ENCODE measurements at regions not wholly inside any gene's neighbourhood (a gene's known extent, or its start where the extent isn't known, plus 50 kb on each side); places are given as distances from the start of the nearest gene placed in this dataset.

GRCh38 chr5:15203376-15203775 is 296.6 kb upstream of the FBXL7 start:
- H3K79me2 ChIP-seq (ENCODE audit: control insufficient read depth, insufficient read depth, low read length): no peaks in the 10 kb centered on the region
- H3K4me1 ChIP-seq (replicated peaks in 1 of 2; ENCODE audit: control insufficient read depth in 2 of 2, insufficient read depth in 2 of 2, low read length in 2 of 2): no peaks in the 10 kb centered on the region
- no peak overlapping the region for H2AFZ ChIP-seq (ENCODE audit: low read depth, low read length)
- no peaks in the 10 kb centered on the region for H3K9me1 ChIP-seq (ENCODE audit: control insufficient read depth, insufficient read depth, low read length)
- H3K9me3 ChIP-seq (replicated peaks; ENCODE audit: control insufficient read depth, insufficient read depth, low read depth, low read length): no peaks in the 10 kb centered on the region; the same call in 1 of the 2 replicates
- CTCF ChIA-PET (ENCODE audit: low intra/inter-chr PET ratio): no interaction called here
- H4K20me1 ChIP-seq (replicated peaks; ENCODE audit: control insufficient read depth, insufficient read depth, low read length): no peaks in the 10 kb centered on the region
- POLR2A ChIA-PET: no interaction called here
- H3K27ac ChIP-seq (ENCODE audit: extremely low read depth, low read depth, low read length): no peak overlapping the region
- no peak overlapping the region for H3K9ac ChIP-seq (ENCODE audit: insufficient read depth in 1 of 2, low read depth in 2 of 2, low read length in 2 of 2)
- no TSS peak for BruUV-seq (replicated peaks)
- intact Hi-C loops (cut with micrococcal nuclease): no loop called here
- no peaks in the 10 kb centered on the region for H3K27me3 ChIP-seq (ENCODE audit: control insufficient read depth in 2 of 2, insufficient read depth in 2 of 2, low read length in 2 of 2)
- H3K4me3 ChIP-seq: no peak overlapping the region
- no peaks in the 10 kb centered on the region for H3K36me3 ChIP-seq (ENCODE audit: control insufficient read depth, insufficient read depth, low read length)
- H3K4me2 ChIP-seq (ENCODE audit: insufficient read depth, low read length): no peak overlapping the region
- in situ Hi-C loops (cut with MboI): no loop called here
- ATAC-seq: no peak
- no peak for DNase-seq (ENCODE audit: extremely low read depth in 1 of 4, low spot score in 3 of 4)
- no peak for FAIRE-seq
- WGBS (ENCODE audit: insufficient coverage, low coverage, missing lambda C conversion rate): 0% methylated on average over 1 of the region's 1 CpG
- no peak for TF ChIP-seq FOXA3 (CRISPR knock-in tag; conservative IDR thresholded peaks at IDR 0.05 in 1 of 2, IDR thresholded peaks at IDR 0.05 in 1 of 2)
- TF ChIP-seq, protein P1, sequence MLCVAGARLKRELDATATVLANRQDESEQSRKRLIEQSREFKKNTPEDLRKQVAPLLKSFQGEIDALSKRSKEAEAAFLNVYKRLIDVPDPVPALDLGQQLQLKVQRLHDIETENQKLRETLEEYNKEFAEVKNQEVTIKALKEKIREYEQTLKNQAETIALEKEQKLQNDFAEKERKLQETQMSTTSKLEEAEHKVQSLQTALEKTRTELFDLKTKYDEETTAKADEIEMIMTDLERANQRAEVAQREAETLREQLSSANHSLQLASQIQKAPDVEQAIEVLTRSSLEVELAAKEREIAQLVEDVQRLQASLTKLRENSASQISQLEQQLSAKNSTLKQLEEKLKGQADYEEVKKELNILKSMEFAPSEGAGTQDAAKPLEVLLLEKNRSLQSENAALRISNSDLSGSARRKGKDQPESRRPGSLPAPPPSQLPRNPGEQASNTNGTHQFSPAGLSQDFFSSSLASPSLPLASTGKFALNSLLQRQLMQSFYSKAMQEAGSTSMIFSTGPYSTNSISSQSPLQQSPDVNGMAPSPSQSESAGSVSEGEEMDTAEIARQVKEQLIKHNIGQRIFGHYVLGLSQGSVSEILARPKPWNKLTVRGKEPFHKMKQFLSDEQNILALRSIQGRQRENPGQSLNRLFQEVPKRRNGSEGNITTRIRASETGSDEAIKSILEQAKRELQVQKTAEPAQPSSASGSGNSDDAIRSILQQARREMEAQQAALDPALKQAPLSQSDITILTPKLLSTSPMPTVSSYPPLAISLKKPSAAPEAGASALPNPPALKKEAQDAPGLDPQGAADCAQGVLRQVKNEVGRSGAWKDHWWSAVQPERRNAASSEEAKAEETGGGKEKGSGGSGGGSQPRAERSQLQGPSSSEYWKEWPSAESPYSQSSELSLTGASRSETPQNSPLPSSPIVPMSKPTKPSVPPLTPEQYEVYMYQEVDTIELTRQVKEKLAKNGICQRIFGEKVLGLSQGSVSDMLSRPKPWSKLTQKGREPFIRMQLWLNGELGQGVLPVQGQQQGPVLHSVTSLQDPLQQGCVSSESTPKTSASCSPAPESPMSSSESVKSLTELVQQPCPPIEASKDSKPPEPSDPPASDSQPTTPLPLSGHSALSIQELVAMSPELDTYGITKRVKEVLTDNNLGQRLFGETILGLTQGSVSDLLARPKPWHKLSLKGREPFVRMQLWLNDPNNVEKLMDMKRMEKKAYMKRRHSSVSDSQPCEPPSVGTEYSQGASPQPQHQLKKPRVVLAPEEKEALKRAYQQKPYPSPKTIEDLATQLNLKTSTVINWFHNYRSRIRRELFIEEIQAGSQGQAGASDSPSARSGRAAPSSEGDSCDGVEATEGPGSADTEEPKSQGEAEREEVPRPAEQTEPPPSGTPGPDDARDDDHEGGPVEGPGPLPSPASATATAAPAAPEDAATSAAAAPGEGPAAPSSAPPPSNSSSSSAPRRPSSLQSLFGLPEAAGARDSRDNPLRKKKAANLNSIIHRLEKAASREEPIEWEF (CRISPR knock-in tag; IDR thresholded peaks at IDR 0.05): no peak
- no peak for TF ChIP-seq ZNF696 (CRISPR knock-in tag; conservative IDR thresholded peaks at IDR 0.05)
- no peak for TF ChIP-seq SIX5 (IDR thresholded peaks at IDR 0.05; ENCODE audit: borderline replicate concordance in 1 of 2, insufficient read depth in 1 of 2, low read depth in 1 of 2, low read length in 2 of 2)
- no peak for TF ChIP-seq MCM3 (IDR thresholded peaks at IDR 0.05)
- TF ChIP-seq CBX1 (IDR thresholded peaks at IDR 0.05; ENCODE audit: low read depth): no peak

Measured in K562 (cell line).